BE2C (cell line): ENCODE measurements at regions not wholly inside any gene's neighbourhood (a gene's known extent, or its start where the extent isn't known, plus 50 kb on each side); places are given as distances from the start of the nearest gene placed in this dataset.
"Not testable (repeated sequence)": the region's sequence is repeated elsewhere in the genome, so short reads cannot be mapped to it uniquely, and the experiment has no call there.

ENCODE experiments used
- DNase-seq: peaks from one replicate; pipeline ENCODE4 v3.0.0-alpha.2; 2020
- H3K27me3 ChIP-seq: fragments of 250-450 bp; sonication (Bioruptor Pico); 2 replicates; pipeline ENCODE4 v1.5.1; 2020; ENCODE audit warnings: mild to moderate bottlenecking
- H3K36me3 ChIP-seq: fragments of 250-450 bp; sonication (Bioruptor Pico); 2 replicates; pipeline ENCODE4 v1.5.1; 2020; ENCODE audit warnings: mild to moderate bottlenecking
- H3K4me1 ChIP-seq: fragments of 250-450 bp; sonication (Bioruptor Pico); 2 replicates; pipeline ENCODE4 v1.5.1; 2020
- H3K4me3 ChIP-seq: 2 replicates; pipeline ENCODE4 v1.5.1; 2011; ENCODE audit warnings: low read depth, low read length
- H3K9me3 ChIP-seq: fragments of 250-450 bp; sonication (Bioruptor Pico); 2 replicates; pipeline ENCODE4 v1.5.1; 2020
- TF ChIP-seq, protein P1 (sequence below): IDR thresholded peaks from 2 replicates; pipeline ENCODE4 v1.5.1; 2012; ENCODE audit warnings: mild to moderate bottlenecking, low read depth, low read length

- H3K9me3 ChIP-seq: no peaks in the 10 kb centered on the region
- H3K36me3 ChIP-seq: no peaks in the 10 kb centered on the region
- no peaks in the 10 kb centered on the region for H3K27me3 ChIP-seq
- DNase-seq: no peak
- H3K4me1 ChIP-seq: no peaks in the 10 kb centered on the region
- TF ChIP-seq, protein P1, sequence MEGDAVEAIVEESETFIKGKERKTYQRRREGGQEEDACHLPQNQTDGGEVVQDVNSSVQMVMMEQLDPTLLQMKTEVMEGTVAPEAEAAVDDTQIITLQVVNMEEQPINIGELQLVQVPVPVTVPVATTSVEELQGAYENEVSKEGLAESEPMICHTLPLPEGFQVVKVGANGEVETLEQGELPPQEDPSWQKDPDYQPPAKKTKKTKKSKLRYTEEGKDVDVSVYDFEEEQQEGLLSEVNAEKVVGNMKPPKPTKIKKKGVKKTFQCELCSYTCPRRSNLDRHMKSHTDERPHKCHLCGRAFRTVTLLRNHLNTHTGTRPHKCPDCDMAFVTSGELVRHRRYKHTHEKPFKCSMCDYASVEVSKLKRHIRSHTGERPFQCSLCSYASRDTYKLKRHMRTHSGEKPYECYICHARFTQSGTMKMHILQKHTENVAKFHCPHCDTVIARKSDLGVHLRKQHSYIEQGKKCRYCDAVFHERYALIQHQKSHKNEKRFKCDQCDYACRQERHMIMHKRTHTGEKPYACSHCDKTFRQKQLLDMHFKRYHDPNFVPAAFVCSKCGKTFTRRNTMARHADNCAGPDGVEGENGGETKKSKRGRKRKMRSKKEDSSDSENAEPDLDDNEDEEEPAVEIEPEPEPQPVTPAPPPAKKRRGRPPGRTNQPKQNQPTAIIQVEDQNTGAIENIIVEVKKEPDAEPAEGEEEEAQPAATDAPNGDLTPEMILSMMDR: no peak
- no peak overlapping the region for H3K4me3 ChIP-seq
Measured at GRCh38 chr13:88840085-88840484, 1168.9 kb downstream of the SLITRK5 start.

DNA sequence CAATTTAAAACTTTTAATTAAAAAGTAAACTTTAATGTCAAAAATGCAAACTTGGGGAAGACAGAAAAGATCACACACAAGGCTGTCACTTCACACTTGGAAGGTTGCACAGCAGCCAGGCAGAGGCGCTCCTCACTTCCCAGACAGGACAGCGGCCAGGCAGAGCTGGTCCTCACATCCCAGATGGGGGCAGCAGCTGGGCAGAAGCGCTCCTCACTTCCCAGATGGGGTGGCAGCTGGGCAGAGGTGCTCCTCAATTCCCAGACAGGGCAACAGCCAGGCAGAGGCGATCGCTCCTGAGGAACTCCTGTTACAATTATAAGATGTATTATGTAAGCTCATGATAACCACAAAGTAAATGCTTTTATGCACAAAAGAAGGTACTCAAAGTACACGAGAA lies 1181.1 kb downstream of the SLITRK5 start:
- not testable (repeated sequence) for DNase-seq, H3K4me1 ChIP-seq, H3K27me3 ChIP-seq, H3K4me3 ChIP-seq, H3K36me3 ChIP-seq, H3K9me3 ChIP-seq

DNA sequence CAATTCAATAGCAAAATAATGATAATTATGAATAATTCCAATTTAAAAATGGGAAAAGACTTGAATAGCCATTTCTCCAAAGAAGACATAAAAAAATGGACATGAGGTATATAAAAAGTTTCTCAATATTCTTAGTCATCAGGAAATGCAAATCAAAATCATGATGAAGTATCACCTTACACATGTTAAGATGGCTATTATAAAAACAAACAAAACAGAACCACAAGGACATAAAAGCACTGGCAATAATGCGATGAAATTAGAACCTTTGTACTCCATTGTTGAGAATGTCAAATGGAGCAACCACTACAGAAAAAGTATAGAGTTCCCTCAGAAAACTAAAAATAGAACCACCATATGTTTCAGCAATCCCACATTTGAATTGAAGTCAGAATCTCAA lies 1186.1 kb downstream of the SLITRK5 start:
- DNase-seq: no peak
- TF ChIP-seq, protein P1: no peak

GRCh38 chr13:88862095-88862620 lies 1191.0 kb downstream of the SLITRK5 start:
- Histone ChIP-seq H3K36me3 (no peaks in the 10 kb centered on the region), H3K27me3 (no peaks in the 10 kb centered on the region), H3K9me3 (no peaks in the 10 kb centered on the region), H3K4me3 (no peak overlapping the region), H3K4me1 (no peaks in the 10 kb centered on the region)
- TF ChIP-seq, protein P1: no peak
- DNase-seq: no peak

More for the DNA sequence above, 1186.1 kb downstream of the SLITRK5 start:
- Histone ChIP-seq H3K4me1 (no peaks in the 10 kb centered on the region), H3K4me3 (no peak overlapping the region), H3K27me3 (no peaks in the 10 kb centered on the region), H3K9me3 (no peaks in the 10 kb centered on the region), H3K36me3 (no peaks in the 10 kb centered on the region)

- Histone ChIP-seq H3K4me1 (no peaks in the 10 kb centered on the region), H3K27me3 (no peaks in the 10 kb centered on the region), H3K36me3 (no peaks in the 10 kb centered on the region), H3K9me3 (no peaks in the 10 kb centered on the region), H3K4me3 (no peak overlapping the region)
- DNase-seq: no peak
- TF ChIP-seq, protein P1: no peak
Measured at GRCh38 chr13:88863116-88863515, 1191.9 kb downstream of the SLITRK5 start.

GRCh38 chr13:88866195-88866594 lies 1195.0 kb downstream of the SLITRK5 start:
- Histone ChIP-seq H3K36me3 (no peaks in the 10 kb centered on the region), H3K4me3 (no peak overlapping the region), H3K27me3 (no peaks in the 10 kb centered on the region), H3K4me1 (no peaks in the 10 kb centered on the region), H3K9me3 (no peaks in the 10 kb centered on the region)
- no peak for DNase-seq
- TF ChIP-seq, protein P1: no peak

GRCh38 chr13:88883741-88884140 lies 1212.6 kb downstream of the SLITRK5 start:
- Histone ChIP-seq H3K9me3 (no peaks in the 10 kb centered on the region), H3K4me3 (no peak overlapping the region), H3K27me3 (no peaks in the 10 kb centered on the region), H3K4me1 (no peaks in the 10 kb centered on the region), H3K36me3 (no peaks in the 10 kb centered on the region)
- TF ChIP-seq, protein P1: no peak
- DNase-seq: no peak
